Panc1 (cell line): ENCODE measurements at regions not wholly inside any gene's neighbourhood (a gene's known extent, or its start where the extent isn't known, plus 50 kb on each side); places are given as distances from the start of the nearest gene placed in this dataset.

Source experiments
- CTCF ChIP-seq: fragments of 450-650 bp; IDR thresholded peaks from 2 replicates; pipeline ENCODE4 v1.5.1; 2017; ENCODE audit warnings: mild to moderate bottlenecking
- SIN3A ChIP-seq: IDR thresholded peaks from 2 replicates; pipeline ENCODE4 v1.6.1; 2012; ENCODE audit warnings: low read depth, mild to moderate bottlenecking, low read length, moderate library complexity, borderline replicate concordance; ENCODE audit not compliant: insufficient read depth
- TCF7L2 ChIP-seq: IDR thresholded peaks from 2 replicates; pipeline ENCODE4 v1.6.1; 2011; ENCODE audit warnings: mild to moderate bottlenecking, low read depth, low read length, inconsistent platforms

GRCh38 chr9:4357929-4358328 is 58.1 kb upstream of the GLIS3 start:
- TF ChIP-seq CTCF (no peak), SIN3A (no peak), TCF7L2 (no peak)
